ENCODE measurements at regions not wholly inside any gene's neighbourhood (a gene's known extent, or its start where the extent isn't known, plus 50 kb on each side); places are given as distances from the start of the nearest gene placed in this dataset.

DNA sequence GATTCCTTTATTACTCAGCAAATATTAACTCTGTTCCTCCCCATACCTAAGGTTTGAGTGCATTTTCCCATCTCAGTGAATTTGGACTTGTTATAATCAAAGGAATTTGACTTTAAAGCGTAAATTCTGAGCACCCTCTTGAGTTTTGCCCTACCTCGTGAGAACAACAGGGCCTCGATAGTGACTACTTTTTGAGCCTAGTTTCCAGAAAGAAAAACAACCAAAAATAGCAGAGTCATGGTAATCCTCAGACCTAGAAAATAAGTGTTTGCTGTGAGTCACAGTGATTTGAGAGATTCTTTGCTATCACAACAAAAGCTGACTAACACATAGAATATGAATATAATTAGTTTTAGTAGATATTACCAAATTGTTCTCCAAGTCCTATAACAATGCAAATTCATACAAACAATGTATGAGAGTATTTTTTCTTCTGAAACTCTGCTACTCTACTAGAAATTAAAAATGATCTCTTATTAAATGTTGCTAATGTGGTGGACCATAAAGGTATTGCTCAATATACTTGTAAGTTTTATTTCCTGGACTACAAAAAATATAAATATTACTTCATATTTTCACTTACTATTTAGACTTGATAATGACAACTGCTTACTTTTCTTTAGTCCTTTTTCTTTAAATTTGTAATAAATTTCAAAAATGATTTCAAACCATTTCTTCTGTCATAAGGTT, 759.7 kb downstream of the BRINP1 start:
- no peak for DNase-seq

DNA sequence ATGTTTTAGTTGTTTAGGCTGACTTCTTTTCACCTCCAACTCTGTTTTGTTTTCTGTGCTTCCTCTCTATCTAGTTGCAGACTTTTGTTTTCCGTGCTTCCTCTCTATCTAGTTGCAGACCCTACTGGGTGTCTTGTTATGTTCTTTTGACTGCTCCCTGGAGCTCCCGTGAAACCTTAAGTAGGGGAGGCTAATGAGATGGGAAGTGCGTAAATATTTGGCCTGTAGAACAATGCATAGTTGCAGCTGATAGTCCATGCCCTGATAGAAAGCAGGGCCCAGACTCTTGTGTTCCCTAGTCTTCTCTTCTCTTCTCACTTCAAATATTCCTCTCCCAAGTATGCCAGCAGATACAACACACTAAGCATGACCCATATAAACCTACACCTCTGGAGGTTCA, 757.0 kb downstream of the BRINP1 start:
- DNase-seq = no peak

DNA sequence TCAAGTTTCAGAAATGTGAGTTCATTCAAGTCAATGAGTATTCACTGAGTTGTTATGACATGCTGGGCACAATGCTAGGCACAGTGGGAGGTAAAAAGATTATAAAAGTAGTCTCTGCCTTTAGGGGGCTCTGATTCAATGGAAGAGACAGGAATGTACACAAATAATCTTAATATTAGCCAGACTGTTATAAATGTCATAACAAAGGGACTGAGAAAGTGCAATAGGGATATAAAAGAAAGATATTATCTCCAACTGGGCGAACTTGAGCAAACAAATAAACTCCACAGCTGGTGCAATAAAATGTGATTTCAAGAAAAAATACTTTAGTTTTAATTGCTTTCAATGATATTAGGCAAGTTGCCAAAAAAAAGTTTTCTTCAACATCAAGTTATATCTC, 755.2 kb downstream of the BRINP1 start:
- no peak for DNase-seq

GRCh38 chr9:118618084-118618483, 751.2 kb downstream of the BRINP1 start:
- DNase-seq = no peak

GRCh38 chr9:118618849-118619248, 750.4 kb downstream of the BRINP1 start:
- no peak for DNase-seq

GRCh38 chr9:118624608-118625007, 744.6 kb downstream of the BRINP1 start:
- DNase-seq = no peak

- no peak for DNase-seq
Observed at GRCh38 chr9:118630079-118630478, 739.2 kb downstream of the BRINP1 start.

DNA sequence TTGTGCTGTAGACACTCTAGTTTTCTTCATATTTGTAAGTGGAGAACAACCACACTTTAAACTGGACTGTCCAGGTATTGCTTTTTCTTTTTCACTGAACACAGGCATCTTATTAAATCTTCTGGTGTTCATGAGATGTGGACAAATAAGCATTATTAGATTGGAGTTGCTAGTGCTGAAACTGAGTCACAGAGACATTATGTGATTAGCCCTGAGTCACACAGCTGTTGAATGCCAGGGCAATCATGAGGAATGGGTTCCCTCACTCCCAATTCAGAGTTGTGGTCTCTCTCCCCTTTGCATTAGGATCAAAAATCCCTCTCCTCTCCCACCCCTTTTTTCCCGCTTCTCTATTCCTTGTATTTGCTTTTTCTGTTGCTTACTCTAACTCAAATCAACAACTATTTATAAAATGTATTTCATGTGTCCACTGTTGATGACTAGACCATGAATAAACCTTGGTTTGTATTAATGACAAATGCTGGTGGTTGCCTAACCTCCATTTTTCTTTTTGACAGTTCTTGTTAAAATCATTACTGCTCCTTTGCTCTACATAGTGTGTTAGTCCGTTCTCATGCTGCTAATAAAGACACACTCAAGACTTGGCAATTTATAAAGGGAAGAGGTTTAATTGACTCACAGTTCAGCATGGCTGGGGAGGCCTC, 738.2 kb downstream of the BRINP1 start:
- DNase-seq = no peak

GRCh38 chr9:118631956-118632355, 737.3 kb downstream of the BRINP1 start:
- DNase-seq = no peak

DNA sequence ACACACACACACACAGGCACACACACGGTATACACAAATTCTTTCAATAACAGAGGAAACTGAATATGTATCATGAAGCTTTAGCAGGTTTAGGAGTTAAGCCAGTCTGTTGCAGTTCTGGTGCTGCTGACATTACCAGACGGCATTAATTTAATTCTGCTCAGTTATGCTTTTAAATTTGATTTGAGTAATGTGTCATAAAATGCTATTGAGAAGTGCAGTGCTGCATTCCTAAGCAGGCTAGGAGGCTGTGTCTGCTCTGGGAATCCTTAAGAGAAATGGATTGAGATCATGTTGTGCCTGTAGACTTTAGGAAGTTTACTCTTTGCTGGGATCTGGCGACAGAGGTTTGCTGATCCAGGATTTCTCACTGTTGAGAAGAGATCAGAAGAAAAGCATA, 733.8 kb downstream of the BRINP1 start:
- no peak for DNase-seq

DNA sequence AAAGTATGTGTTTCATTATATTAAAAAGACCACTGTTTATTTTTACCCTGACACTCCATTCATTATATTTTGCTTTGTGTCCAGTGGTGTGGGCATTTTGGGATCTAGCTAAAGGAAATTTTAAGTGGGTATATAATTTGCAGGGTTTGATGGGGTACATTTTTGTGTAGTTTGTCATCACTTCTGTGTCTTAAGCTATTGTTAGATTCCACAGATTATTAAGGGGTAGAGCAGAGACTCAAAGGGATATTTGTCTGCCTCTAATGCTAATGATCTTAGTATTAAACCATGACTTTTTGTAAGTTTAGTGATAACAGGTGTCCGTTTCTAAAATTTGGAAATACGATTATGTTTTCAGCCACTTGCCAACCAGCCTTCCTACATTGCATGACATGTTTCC, 731.6 kb downstream of the BRINP1 start:
- DNase-seq = no peak

GRCh38 chr9:118640836-118641560, 728.2 kb downstream of the BRINP1 start:
- DNase-seq = no peak

- no peak for DNase-seq
Observed at GRCh38 chr9:118643118-118643517, 726.1 kb downstream of the BRINP1 start.

GRCh38 chr9:118644066-118644465, 725.2 kb downstream of the BRINP1 start:
- DNase-seq = no peak

GRCh38 chr9:118647331-118647730, 721.9 kb downstream of the BRINP1 start:
- DNase-seq = no peak

- DNase-seq = no peak
Observed at GRCh38 chr9:118650417-118650816, 718.8 kb downstream of the BRINP1 start.

GRCh38 chr9:118651511-118651910, 717.7 kb downstream of the BRINP1 start:
- DNase-seq = no peak

- no peak for DNase-seq
Observed at GRCh38 chr9:118652258-118652657, 717.0 kb downstream of the BRINP1 start.

DNA sequence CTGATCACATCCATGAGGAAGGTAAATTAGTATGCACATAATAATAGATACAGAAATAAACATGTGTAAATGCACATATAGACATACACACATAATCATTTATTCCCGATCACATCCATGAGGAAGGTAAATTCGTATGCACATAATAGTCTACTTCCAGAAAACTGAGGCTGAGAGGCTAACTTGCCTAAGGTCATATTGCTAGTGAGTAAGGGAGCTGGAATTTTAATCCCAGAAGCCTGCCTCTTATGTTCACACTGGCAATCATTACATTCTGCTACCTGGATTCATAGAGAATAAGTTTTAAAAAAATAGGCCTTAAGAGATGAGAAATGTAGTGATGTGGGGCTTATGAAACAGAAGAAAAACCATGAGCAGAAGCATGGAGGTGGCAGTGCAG, 716.3 kb downstream of the BRINP1 start:
- DNase-seq = no peak

DNA sequence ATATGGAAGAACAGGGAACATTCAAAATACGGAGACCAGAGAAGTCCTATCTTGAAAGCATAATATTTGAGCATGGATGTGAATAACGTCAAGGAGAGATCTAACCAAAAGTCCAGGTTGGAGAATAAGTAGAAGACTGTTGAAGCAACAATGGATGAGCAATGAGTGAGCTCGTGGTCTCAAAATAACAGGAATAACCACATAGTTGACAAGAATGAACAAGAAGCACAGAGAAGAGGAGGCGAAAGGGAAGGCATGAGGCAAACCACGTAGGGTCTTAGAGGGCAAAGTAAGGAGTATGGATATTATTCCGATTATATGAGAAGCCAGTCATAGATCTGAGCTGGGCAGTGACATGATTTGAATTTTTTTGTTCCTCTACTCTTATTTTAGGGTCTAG, 710.2 kb downstream of the BRINP1 start:
- DNase-seq = no peak

- no peak for DNase-seq
Observed at GRCh38 chr9:118665226-118665919, 703.9 kb downstream of the BRINP1 start.

DNA sequence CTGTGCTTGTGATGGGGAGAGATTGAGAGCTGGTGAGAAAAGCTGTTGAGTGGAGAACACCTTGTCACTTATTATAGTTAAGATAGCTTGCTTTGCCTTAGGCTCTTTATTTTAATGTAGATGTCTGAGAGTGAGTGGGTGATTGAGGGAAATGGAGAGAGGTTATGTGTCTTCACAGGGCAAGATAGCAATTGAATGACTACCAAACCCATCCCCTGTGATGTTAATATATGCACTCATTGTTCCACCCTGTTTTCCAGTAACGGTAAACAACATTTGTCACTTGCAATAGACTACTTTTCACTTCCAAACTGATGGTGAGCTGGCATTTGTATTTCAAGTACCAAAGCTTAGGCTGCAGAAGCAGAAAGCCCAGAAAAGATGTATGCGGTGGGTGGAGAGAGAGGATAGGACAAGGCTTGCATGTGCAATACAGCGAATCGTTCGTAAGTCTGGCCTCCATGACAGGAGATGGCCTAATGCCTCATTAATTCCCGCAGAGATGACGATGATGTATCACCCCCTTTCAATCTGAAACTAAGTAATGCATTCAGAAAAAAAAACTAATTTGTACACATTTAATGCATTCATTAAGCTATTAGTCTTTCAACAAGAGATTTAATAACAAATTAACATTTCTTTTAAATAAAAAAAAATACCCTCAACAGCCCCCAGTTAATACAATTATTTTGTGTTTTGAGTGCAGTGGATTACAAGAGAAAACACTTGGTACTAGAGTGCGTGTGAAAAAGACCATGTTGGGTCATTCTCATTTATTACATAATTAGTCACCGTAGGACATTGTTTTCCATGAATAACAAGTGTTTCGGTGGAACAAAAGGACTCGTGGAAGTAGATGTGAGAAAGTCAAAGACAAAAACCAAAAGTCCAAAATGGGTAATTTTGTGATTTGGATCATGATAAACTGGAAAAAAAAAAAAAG, 699.0 kb downstream of the BRINP1 start:
- no peak for DNase-seq
